T-helper 9 cell (primary cell): ENCODE measurements at regions not wholly inside any gene's neighbourhood (a gene's known extent, or its start where the extent isn't known, plus 50 kb on each side); places are given as distances from the start of the nearest gene placed in this dataset.
"Not testable (repeated sequence)": the region's sequence is repeated elsewhere in the genome, so short reads cannot be mapped to it uniquely, and the experiment has no call there.

Experiments used
- DNase-seq: peaks from one replicate; pipeline ENCODE4 v3.0.0-alpha.2; 2020

- DNase-seq = no peak
Measured at GRCh38 chr1:101587741-101588140, 350.9 kb downstream of the S1PR1 start.

GRCh38 chr1:101588677-101589076 is 351.9 kb downstream of the S1PR1 start:
- DNase-seq = no peak

GRCh38 chr1:101592845-101593244 is 356.0 kb downstream of the S1PR1 start:
- no peak for DNase-seq

- DNase-seq = no peak
Measured at GRCh38 chr1:101595881-101596374, 359.1 kb downstream of the S1PR1 start.

DNA sequence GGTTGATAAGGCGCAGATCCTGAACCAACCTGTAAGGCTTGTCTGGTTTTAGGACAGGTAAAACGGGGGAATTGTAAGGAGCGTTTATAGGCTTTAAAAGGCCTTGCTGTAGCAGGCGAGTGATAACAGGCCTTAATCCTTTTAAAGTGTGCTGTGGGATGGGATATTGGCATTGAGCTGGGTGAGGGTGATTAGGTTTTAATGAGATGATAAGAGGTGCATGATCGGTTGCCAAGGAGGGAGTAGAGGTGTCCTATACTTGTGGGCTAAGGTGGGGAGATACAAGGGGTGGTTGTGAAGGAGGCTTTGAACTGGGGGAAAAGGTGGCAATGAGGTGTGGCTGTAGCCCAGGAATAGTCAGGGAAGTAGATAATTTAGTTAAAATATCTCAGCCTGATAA is 363.8 kb downstream of the S1PR1 start:
- DNase-seq = not testable (repeated sequence)

GRCh38 chr1:101603726-101604125 is 366.9 kb downstream of the S1PR1 start:
- no peak for DNase-seq

DNA sequence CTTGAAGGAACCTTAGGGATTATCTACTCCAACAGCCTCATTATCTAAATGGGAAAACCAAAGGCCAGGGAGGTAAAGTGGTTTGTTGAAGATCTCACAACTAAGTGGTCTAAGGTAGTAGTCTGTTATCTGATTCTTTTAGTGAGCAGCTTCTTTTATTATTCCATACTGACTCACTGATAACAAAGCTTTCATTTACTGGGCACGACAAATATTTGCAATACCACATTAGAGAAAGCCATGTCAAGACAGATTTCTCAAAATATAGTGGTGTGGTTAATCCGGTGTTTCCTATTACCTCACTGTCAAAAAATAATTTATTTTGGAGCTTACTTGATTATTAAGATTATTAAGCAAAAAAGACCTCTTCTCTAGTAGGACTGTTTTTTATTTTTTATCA is 369.1 kb downstream of the S1PR1 start:
- DNase-seq = no peak

DNA sequence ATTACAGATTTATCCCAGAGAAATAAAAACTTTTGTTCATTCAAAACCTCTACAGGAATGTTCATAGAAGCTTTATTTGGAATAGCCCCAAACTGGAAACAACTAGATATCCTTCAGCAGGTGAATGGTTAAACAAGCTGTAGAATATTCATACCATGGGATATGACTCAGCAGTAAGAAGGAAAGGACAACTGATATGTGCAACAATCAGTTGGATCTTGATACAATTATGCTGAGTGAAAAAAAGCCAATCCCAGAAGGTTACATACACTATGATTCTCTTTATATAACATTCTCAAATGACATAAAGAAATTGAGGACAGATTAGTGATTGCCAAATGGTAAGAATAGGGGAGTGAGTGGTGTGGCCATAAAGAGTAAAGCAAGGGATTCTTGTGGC is 376.7 kb downstream of the S1PR1 start:
- DNase-seq = no peak

DNA sequence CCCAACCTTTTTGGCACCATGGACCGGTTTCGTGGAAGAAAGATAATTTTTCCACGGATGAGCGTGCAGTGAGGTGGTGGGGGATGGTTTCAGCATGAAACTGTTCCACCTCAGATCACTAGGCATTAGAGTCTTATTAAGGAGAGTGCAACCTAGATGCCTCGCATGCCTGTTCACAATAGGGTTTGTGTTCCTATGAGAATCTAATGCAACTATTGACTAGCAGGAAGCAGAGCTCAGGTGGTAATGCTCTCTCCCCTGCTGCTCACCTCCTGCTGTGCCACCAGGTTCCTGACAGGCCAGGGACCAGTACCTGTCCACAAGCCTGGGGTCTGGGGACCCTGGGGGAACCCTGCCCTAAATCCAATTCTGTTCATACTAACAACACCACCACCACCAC is 377.8 kb downstream of the OLFM3 start:
- no peak for DNase-seq

DNA sequence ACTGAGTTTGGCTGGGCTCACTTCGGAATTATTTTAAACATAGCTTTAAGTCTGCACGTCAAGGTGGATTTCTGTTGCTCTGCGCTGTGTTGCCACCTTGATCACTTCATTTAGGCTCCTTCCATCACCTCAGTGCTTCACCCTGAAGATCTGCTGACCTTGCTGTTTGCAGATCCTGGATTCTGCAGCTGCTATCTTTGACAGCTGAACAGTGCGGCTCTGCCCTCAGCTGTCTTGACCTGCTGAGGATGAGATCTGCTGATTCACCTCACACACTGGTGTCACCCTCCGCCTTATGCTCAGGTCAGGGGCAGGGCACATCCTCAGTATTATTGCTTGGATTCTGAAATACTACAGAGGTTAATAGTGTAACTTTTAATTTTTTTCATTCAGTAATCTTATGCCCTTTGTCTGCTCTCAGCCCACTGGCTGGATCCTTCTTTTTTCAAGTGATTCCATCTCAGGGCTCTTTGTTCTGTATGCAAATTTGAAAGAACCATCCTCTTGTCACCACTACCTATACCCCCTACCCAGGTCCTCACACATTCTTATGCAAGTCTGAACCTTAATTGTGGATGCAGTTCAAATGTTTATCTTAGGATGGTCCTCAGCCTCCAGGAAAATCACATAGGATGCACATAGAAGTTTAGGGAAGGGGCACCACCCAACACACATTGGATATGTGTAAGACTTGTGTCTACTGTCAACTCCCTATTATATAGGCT is 364.0 kb downstream of the OLFM3 start:
- DNase-seq = no peak

GRCh38 chr1:101645810-101646209 is 350.9 kb downstream of the OLFM3 start:
- no peak for DNase-seq

- DNase-seq = no peak
Measured at GRCh38 chr1:101652484-101652883, 344.2 kb downstream of the OLFM3 start.

GRCh38 chr1:101653482-101653946 is 343.2 kb downstream of the OLFM3 start:
- DNase-seq = no peak

- DNase-seq = no peak
Measured at GRCh38 chr1:101664726-101665125, 332.0 kb downstream of the OLFM3 start.

DNA sequence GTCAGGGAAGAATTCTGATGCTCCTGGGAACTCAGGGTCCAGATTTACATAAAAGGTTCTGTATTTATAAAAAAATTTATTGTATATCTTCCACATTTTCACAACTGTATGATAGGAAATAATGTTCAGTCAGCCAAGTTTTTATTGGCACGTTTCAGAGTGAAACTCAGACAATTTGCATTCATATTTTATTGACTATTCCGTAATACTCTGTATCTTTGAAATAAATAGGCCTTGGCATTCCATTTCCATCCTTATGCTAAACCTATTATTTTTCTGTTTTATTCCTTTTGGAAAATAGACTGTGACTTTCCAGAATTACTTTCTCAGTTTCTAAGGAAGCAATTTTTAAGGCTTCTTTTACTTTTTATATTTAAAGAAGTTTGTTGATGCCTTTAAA is 329.0 kb downstream of the OLFM3 start:
- no peak for DNase-seq

DNA sequence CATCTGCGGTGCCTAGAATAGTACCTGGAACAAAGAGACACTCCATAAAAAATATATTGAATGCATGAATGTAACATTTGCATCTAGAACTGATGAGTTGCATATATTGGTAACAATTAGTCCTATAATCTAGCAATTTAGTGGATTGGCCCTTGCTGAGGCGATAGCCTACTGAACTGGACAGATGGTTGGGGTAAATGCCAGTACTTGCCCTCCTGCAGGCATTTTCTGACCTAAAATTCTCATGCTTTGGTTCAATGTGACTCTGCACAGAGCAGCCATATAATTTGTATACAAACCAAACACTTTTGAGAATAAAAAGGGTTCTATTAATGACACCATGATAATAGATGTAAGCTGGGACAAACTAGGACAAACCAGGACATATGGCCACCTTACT is 313.6 kb downstream of the OLFM3 start:
- no peak for DNase-seq

DNA sequence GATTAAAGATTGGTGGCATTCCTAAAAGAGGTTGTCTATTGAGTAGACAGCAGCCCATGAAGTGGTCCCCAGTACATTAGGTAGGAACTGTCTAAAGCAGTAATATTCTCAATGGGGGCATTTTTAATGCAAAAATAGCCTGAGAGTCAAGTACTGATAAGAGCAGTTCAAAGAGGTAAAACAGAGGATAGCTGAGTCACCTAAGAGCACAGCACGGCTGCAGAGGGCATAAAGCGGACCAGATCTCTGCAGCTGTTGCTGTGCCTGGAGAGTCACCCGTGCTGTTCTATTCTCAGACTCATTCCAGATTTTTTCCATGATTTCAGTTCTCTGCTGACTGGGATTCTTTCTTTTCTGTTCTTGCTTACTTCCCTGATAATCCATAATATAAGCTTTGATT is 313.2 kb downstream of the OLFM3 start:
- no peak for DNase-seq

GRCh38 chr1:101697072-101697471 is 299.7 kb downstream of the OLFM3 start:
- no peak for DNase-seq

DNA sequence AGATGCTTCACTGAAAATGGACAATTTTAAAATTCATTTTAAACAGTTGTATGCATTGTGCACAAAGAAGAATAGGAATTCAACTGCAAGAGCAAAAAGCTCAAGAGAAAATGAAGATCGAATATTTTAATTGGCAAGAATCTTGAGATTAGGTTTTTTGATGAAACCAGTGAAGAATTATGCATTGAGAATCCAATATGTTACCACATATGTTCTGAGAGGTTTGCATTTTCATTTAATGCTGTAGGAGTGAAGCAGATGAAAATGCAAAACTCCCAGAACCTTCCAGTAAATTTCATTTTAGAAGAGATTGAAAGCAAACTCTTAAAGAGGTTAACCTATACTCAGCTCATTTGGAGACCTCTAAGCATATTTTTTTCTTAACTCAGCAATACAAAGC is 298.0 kb downstream of the OLFM3 start:
- DNase-seq = no peak

DNA sequence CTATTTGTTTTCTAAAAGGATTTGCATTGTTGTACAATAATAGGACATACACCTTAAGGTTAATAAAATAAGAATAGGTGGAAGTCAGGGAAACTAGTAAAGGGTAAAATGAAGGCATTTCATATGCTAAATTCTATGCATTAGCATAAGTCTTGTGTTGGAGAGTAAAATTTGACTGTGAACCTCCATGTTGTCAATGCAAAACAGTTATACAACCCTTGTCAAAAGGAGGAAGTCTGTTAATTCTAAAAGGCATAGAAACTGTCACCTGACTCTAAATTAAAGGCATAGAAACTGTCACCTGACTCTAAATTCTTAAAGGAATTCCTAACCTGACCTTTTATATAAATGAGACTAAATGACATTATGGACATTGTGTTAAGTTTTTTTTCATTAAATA is 291.8 kb downstream of the OLFM3 start:
- DNase-seq = no peak

GRCh38 chr1:101706366-101706765 is 290.4 kb downstream of the OLFM3 start:
- no peak for DNase-seq

- no peak for DNase-seq
Measured at GRCh38 chr1:101709721-101710120, 287.0 kb downstream of the OLFM3 start.

GRCh38 chr1:101713760-101714159 is 283.0 kb downstream of the OLFM3 start:
- DNase-seq = no peak

DNA sequence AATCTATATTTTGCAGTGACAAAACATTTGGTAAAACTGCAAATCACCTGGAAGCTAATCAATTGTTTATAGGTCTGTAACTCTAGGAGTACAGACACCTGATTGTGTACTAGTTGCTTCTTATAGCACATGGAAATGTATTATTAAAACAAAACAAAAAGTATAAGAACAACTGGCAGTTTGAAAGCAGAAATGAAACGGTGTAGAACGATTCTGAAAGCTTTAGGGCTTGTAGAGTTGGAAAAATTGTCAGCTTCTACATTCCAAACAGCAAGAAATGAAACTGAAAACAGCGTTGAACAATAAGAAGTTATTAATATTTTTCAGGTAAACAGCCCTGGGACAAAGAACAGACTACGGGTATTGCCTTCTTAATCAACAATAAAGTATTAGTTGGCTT is 273.3 kb downstream of the OLFM3 start:
- DNase-seq = no peak

GRCh38 chr1:101728029-101728428 is 268.7 kb downstream of the OLFM3 start:
- no peak for DNase-seq
